ENCODE measurements at regions not wholly inside any gene's neighbourhood (a gene's known extent, or its start where the extent isn't known, plus 50 kb on each side); places are given as distances from the start of the nearest gene placed in this dataset.

GRCh38 chr10:65348637-65349036 lies 1577.2 kb upstream of the LRRTM3 start:
- TF ChIP-seq, protein P1, sequence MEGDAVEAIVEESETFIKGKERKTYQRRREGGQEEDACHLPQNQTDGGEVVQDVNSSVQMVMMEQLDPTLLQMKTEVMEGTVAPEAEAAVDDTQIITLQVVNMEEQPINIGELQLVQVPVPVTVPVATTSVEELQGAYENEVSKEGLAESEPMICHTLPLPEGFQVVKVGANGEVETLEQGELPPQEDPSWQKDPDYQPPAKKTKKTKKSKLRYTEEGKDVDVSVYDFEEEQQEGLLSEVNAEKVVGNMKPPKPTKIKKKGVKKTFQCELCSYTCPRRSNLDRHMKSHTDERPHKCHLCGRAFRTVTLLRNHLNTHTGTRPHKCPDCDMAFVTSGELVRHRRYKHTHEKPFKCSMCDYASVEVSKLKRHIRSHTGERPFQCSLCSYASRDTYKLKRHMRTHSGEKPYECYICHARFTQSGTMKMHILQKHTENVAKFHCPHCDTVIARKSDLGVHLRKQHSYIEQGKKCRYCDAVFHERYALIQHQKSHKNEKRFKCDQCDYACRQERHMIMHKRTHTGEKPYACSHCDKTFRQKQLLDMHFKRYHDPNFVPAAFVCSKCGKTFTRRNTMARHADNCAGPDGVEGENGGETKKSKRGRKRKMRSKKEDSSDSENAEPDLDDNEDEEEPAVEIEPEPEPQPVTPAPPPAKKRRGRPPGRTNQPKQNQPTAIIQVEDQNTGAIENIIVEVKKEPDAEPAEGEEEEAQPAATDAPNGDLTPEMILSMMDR (IDR thresholded peaks at IDR 0.05) = no peak
- TF ChIP-seq EP300 (IDR thresholded peaks at IDR 0.05) (no peak), POLR2A (IDR thresholded peaks at IDR 0.05) (no peak)
